ENCODE measurements at regions not wholly inside any gene's neighbourhood (a gene's known extent, or its start where the extent isn't known, plus 50 kb on each side); places are given as distances from the start of the nearest gene placed in this dataset.

DNA sequence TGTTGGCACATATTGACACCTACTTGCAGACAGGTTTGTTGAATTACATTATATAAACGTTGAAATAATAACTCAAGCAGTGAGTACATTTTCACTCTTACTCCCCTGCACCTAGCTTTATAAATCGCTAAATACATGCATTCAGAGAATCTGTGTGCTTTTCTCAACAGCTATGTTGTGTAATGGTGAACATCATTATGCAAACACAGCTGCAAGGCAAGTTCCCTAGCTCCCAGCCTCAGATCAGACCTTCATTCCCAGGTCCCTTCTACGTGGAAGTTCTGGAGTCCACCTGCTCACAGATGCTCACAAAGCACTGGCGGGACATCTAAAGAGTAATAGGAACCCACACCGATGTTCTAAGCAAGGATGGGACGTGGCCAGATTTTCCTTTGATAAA is 86.8 kb upstream of the PEG3 start:
- TF ChIP-seq CTCF (IDR thresholded peaks at IDR 0.05) (no peak), EZH2phosphoT487 (IDR thresholded peaks at IDR 0.05) (no peak)
